ENCODE measurements at regions not wholly inside any gene's neighbourhood (a gene's known extent, or its start where the extent isn't known, plus 50 kb on each side); places are given as distances from the start of the nearest gene placed in this dataset.

GRCh38 chr10:78393094-78393493 is 359.4 kb downstream of the RPS24 start:
- no peak for DNase-seq (ENCODE audit: low read depth in 2 of 2)

DNA sequence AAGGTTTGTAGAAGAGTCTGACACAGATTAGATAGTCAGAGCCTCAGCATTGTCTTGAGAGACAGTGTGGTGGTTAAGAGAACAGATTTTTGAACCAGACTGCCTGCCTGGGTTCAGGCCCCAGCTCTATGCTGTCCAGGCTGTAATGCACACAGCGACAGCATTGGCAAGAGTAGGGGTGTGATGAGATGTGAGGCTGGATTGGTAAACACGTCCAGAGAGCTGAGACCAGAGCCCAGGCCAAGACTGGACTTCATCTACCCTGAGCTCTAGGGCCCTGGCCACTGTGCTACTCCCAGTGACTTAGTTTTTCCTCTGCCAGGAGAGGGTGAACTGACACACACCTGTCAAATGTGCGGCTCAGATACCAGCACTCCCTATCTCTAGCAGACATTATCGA is 360.4 kb downstream of the RPS24 start:
- DNase-seq (ENCODE audit: low read depth in 2 of 2): no peak

- DNase-seq (ENCODE audit: low read depth in 2 of 2): no peak
These were observed 361.5 kb downstream of the RPS24 start for GRCh38 chr10:78395162-78395561.

DNA sequence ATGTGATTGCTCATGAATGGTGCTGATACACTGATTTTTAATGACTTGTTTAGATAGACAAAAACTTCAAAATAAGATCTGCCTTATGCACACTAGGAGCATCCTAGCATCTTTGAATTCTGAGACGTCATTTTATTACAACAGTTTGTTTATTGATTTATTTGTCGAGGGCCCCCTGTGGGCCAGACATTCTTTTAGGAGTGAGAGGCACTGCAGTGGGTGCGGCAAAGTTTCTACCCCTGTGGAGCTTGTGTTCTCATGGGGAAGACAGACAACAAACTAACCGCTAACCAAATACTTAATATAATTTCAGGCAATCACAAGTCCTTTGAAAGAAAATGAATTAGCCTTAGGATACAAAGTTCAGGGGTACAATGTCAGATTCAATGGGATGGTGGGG is 363.1 kb downstream of the RPS24 start:
- no peak for DNase-seq (ENCODE audit: low read depth in 2 of 2)

DNA sequence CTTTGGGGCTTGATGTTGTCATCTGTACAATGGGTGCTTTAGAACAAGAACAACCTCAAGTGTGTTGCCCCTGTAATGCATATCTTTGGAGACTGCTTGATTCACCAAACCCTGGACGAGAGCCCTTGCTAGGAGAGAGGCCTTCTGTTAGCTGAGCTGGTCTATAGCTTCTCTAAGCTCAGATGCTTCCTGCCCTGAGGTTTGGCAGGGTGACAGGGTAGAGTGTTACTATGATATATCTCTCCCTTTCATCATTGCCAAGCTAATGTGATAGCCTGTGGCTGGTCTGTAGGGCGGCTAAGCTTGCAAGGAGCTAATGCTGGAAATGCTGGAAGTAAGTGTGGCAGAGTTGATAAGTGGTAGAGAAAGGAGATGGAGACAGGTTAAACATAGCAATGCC is 364.1 kb downstream of the RPS24 start:
- no peak for DNase-seq (ENCODE audit: low read depth in 2 of 2)

GRCh38 chr10:78398382-78398781 is 364.7 kb downstream of the RPS24 start:
- DNase-seq (ENCODE audit: low read depth in 2 of 2): no peak

DNA sequence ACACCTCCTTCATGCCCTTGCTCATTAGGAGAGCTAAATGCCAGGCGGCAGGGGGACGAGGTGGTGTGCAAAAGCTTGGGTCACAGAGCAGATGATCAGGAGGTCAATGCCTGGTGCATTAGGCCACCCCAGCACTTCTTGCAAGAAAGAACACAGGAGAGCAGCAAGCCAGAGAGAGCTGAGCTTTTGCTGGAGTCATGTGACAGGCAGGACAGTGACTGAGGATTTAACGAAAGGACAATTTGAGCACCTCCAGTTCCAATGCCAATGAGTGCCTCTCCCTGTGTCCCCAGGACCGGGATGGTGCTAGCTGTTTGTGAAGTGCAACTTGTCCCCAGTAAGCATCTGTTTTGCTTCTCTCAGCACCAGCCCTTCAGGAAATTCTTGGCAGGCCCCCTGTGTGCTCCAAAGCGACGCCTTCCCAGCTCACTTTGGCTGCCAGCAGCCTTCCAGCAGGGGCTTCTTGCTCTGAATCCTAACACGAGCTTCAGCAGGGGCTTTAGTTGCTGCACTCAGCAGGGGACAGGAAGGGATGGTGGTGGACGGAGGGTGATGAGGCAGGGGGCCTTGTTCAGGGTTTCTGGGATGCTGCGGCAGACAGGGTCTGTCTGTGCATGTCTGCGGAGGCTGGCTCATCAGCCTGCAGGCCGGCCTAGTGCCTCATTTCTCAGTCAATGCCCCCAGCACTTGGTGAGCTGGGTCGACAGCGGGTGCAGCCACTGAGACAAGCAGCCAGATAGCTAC is 368.1 kb downstream of the RPS24 start:
- no peak for DNase-seq (ENCODE audit: low read depth in 2 of 2)

DNA sequence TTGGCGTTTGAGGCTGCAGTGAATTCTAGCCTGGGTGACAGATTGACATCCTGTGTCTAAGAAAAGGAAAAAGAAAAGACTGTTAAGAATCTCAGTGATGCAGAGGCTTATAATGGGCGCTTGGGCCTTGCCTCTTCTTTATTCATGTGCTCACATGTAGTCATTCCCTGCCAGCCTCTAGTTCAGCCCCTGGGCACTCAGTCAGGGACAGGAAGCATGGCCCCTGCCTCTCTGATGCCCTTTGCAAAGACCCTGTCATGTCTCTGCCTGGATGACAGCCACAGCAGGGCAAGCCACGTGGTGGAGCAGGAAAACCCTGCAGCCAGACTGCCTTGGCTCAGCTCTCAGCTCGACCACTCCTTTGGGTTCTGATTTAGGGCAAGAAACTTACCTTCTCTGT is 368.9 kb downstream of the RPS24 start:
- DNase-seq (ENCODE audit: low read depth in 2 of 2): no peak

DNA sequence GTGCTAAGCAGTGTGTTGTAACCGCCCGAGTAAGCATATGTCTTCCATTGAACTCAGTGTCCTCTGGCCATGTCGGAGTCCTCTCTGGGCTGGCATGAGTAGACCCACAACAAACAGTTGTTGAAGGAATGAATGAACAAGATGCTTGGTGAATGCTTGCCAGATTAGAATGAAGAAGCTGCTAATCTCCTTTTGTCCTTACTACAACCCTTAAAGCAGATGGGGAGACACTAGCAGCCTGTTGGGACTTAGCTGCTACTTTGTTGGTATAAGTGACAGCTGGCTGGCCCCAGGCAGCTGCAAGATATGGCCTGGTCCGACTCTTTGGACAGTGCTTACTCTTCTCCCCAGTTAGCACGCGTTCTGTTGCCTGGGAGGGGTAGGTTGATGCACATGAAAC is 370.1 kb downstream of the RPS24 start:
- no peak for DNase-seq (ENCODE audit: low read depth in 2 of 2)

- no peak for DNase-seq (ENCODE audit: low read depth in 2 of 2)
These were observed 370.6 kb downstream of the RPS24 start for GRCh38 chr10:78404296-78404695.

- DNase-seq (ENCODE audit: low read depth in 2 of 2): no peak
These were observed 371.6 kb downstream of the RPS24 start for GRCh38 chr10:78405231-78405630.

- no peak for DNase-seq (ENCODE audit: low read depth in 2 of 2)
These were observed 372.1 kb downstream of the RPS24 start for GRCh38 chr10:78405736-78406135.

DNA sequence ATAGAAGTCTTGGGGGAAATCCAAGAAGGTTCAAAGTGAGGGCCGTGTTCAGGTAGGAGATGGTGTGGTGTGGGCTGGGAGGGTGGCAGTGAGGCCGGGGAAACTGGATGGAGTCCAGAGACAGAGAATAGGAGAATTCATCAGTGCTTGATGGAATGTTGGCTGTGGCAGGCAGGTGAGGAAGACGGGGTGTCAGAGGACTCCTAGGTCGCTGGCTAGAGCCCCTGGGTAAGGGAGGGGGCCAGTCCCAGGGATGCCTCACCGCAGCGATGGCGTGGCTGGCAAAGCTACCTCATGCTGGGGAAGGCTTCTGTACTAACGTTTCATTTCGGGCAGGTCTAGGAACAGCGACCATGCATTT is 373.0 kb downstream of the RPS24 start:
- DNase-seq (ENCODE audit: low read depth in 2 of 2): no peak

- DNase-seq (ENCODE audit: low read depth in 2 of 2): peak; percentile 56 to 70
These were observed 373.5 kb downstream of the RPS24 start for GRCh38 chr10:78407009-78407711.

DNA sequence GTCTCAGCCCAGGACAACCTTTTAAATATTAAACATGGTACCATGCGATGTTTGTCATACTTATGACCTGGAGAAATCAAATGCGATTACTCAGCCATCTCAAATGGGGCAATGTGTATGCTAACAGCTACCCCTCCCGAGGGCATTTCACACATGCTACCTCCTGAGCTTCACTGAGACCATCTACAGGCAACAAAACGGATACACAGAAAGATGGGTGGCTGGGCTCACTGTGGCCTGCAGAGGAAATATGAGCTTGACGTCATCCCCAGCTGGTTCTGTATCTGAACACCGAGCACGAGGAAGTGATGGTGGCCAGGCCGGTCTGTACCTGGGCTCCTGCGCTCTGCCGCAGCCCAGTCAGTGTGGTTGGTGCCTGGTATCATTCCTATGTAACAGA is 374.3 kb downstream of the RPS24 start:
- DNase-seq (ENCODE audit: low read depth in 2 of 2): no peak

- no peak for DNase-seq (ENCODE audit: low read depth in 2 of 2)
These were observed 375.2 kb downstream of the RPS24 start for GRCh38 chr10:78408671-78409472.

- DNase-seq (ENCODE audit: low read depth in 2 of 2): no peak
These were observed 376.6 kb downstream of the RPS24 start for GRCh38 chr10:78410046-78410965.

DNA sequence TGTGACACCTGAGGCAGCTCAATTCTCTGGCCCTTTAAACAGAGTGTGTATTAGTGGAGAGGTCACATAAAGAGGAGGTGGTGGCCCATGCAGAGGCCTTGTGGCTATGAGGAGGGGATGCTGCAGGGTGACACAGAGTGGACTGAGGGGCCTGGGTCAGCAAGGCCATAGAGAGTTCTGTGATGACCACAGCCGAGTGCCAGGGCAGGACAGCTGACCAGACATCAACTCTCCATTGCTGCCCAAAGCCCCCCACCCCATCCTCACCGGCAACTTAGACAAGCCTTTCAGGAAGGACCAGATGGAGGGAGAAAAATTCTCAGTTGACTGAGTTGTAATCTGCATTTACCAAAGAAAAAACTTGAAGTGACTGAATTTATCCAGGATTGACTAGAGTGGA is 378.1 kb downstream of the RPS24 start:
- no peak for DNase-seq (ENCODE audit: low read depth in 2 of 2)

GRCh38 chr10:78412605-78413004 is 378.9 kb downstream of the RPS24 start:
- no peak for DNase-seq (ENCODE audit: low read depth in 2 of 2)

DNA sequence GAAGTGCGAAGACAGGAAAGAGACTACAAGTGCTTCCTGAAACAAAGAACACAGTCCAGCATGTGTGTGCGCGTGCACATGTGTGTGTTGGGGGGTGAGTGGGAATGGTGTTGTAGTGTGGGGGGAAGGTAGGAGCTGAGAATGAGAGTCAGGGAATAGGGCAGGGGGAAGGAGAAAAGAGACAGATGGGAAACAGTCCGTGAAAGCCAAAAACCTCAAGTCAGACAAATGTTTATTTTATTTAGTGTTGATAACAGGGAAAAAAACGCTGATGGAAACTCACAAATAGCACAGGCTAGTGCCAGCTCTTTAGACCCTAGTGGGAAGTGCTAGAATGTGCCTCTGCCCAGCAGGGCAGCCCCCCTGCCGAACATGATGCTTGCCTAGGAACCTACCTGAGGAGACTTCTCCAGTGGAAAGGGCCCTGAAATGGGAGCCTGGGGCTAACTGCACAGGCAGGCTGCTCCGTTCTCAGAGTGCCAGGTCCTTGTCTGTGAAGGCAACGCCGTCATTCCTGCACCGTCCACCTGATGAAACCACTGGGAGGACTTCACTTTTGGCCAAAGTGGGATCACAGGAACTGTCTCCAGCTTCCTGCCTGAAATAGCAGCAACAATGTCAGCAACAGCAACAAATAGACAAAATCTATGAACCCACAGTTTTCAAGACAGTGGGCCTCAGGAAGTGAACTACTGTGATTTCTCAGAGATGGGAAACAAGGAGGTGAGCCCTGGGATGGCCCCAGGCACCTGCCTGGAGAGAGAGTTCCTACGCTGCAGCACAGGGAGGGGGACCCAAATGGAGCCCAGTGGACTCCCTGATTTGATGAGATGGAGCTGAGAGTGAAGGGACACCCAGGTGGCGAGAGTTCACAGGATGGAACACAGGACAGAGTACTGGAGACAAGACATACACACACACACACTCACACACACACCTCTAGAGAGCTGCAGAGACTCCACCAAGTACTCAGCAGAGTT is 379.7 kb downstream of the RPS24 start:
- no peak for DNase-seq (ENCODE audit: low read depth in 2 of 2)

DNA sequence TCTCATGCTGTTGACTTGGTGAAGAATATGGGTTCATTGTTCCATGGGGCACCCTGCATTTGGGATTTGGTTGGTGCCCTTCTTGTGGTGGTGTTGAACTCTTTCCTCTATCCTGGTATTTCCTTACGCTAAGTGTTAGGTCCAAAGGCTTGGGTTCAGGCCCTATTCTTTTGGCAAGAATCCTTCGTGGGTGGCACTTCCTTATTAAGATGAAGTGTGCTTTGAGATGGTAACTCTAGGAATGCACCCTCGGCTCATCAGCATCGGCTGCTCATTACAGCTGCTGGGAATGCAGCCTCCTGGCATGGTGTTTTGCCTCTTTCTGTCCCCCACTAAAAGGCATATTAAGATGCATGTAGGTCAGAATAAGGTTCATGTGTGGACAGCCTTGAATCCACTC is 380.7 kb downstream of the RPS24 start:
- no peak for DNase-seq (ENCODE audit: low read depth in 2 of 2)

Measured in stimulated activated CD4-positive, alpha-beta T cell treated with anti-CD3 and anti-CD28 coated beads, Interleukin-4, amount 100 ng/mL, for 48 hours (primary cell).